B cell (primary cell): ENCODE measurements at regions not wholly inside any gene's neighbourhood (a gene's known extent, or its start where the extent isn't known, plus 50 kb on each side); places are given as distances from the start of the nearest gene placed in this dataset.

Experiments used
- ATAC-seq: fragments of 200-7000 bp; cut with Tn5 transposase; one replicate; pipeline ENCODE4 v1.10.0; 2021; ENCODE audit warnings: low read depth, mild to moderate bottlenecking, moderate number of reproducible peaks, moderate library complexity
- CTCF ChIA-PET: fragments of 350-600 bp; sonication (Branson Sonifier 250); formaldehyde crosslinking; loops from one replicate; lab custom pipeline; 2021; ENCODE audit warnings: antibody characterized with exemption, inconsistent platforms; lab: Charles Lee
- POLR2A ChIA-PET: fragments of 350-600 bp; sonication (Branson Sonifier 250); formaldehyde crosslinking; loops from one replicate; lab custom pipeline; 2021; ENCODE audit warnings: antibody characterized with exemption; lab: Charles Lee
- DNase-seq: peaks from one replicate; pipeline ENCODE4 v3.0.0; 2013
- H2AFZ ChIP-seq: 2 replicates; pipeline ENCODE4 v1.6.1; 2012; ENCODE audit warnings: mild to moderate bottlenecking, low read depth, low read length; ENCODE audit not compliant: insufficient read depth, poor library complexity, severe bottlenecking
- H3K27ac ChIP-seq, 2 donors: 1 replicate in 1 of 2; 2 replicates in 1 of 2; pipeline ENCODE4 v1.5.1; 2012 to 2013; ENCODE audit warnings: low read length in 2 of 2, mild to moderate bottlenecking in 2 of 2, moderate library complexity in 1 of 2
- H3K27me3 ChIP-seq, 4 experiments: fragments of 200-600 bp in 1 of 4; sonication (generic) in 1 of 4; replicated peaks in 1 of 4; 1 replicate in 2 of 4; 2 replicates in 2 of 4; pipeline versions ENCODE4 v1.6.1 to v1.7.0; 2013 to 2016; ENCODE audit warnings: low read length in 3 of 4, mild to moderate bottlenecking in 2 of 4, mixed read lengths in 1 of 4, moderate library complexity in 1 of 4; ENCODE audit not compliant: insufficient read depth in 4 of 4, control insufficient read depth in 3 of 4; ENCODE audit errors: control extremely low read depth in 1 of 4
- H3K36me3 ChIP-seq, 2 experiments: replicated peaks in 1 of 2; 1 replicate in 1 of 2; 2 replicates in 1 of 2; pipeline versions ENCODE4 v1.6.1 to v1.7.1; 2013; ENCODE audit warnings: low read length in 1 of 2; ENCODE audit not compliant: insufficient read depth in 2 of 2, control insufficient read depth in 1 of 2; ENCODE audit errors: control extremely low read depth in 1 of 2, extremely low read depth in 1 of 2
- H3K4me1 ChIP-seq, 2 donors: fragments of 200-600 bp in 1 of 2; sonication (generic) in 1 of 2; 1 replicate in 1 of 2; 2 replicates in 1 of 2; pipeline versions ENCODE4 v1.5.1 to v1.6.1; 2013 to 2017; ENCODE audit warnings: low read length in 2 of 2; ENCODE audit not compliant: control insufficient read depth in 2 of 2, insufficient read depth in 2 of 2
- H3K4me2 ChIP-seq: replicated peaks from 2 replicates; pipeline ENCODE3; 2012; ENCODE audit warnings: mild to moderate bottlenecking, low read depth, low read length; ENCODE audit not compliant: poor library complexity, severe bottlenecking
- H3K4me3 ChIP-seq, 5 experiments: fragments of 200-600 bp in 1 of 5; sonication (generic) in 1 of 5; 1 replicate in 3 of 5; 2 replicates in 2 of 5; pipeline versions ENCODE4 v1.5.1 to v1.7.0; 2011 to 2016; ENCODE audit warnings: low read length in 4 of 5, mild to moderate bottlenecking in 4 of 5, low read depth in 2 of 5, control low read depth in 1 of 5, moderate library complexity in 1 of 5; ENCODE audit not compliant: insufficient read depth in 1 of 5; ENCODE audit errors: control extremely low read depth in 1 of 5, extremely low read depth in 1 of 5
- H3K79me2 ChIP-seq: fragments of 200-600 bp; sonication (generic); one replicate; pipeline ENCODE4 v1.6.0; 2016; ENCODE audit warnings: low read length; ENCODE audit not compliant: control insufficient read depth, insufficient read depth
- H3K9ac ChIP-seq: fragments of 200-600 bp; sonication (generic); 2 replicates; pipeline ENCODE4 v1.6.1; 2017; ENCODE audit warnings: mild to moderate bottlenecking, low read length, moderate library complexity
- H3K9me3 ChIP-seq, 3 donors: one replicate each; pipeline versions ENCODE4 v1.6.1 to v1.7.1; 2013; ENCODE audit warnings: low read length in 2 of 3; ENCODE audit not compliant: control insufficient read depth in 2 of 3, insufficient read depth in 1 of 3; ENCODE audit errors: control extremely low read depth in 1 of 3
- H4K20me1 ChIP-seq: 2 replicates; pipeline ENCODE4 v1.6.0; 2012; ENCODE audit warnings: mild to moderate bottlenecking, low read length; ENCODE audit not compliant: insufficient read depth, control insufficient read depth, poor library complexity, severe bottlenecking
- H3K27ac Mint-ChIP-seq: one replicate; pipeline ENCODE4 v1.8.0; 2021; ENCODE audit warnings: mixed read lengths
- H3K27me3 Mint-ChIP-seq: one replicate; pipeline ENCODE4 v1.8.0; 2021; ENCODE audit warnings: mixed read lengths
- H3K4me1 Mint-ChIP-seq: one replicate; pipeline ENCODE4 v1.8.0; 2021; ENCODE audit warnings: mixed read lengths
- H3K4me3 Mint-ChIP-seq: one replicate; pipeline ENCODE4 v1.8.0; 2021; ENCODE audit warnings: mixed read lengths
- H3K9me3 Mint-ChIP-seq: one replicate; pipeline ENCODE4 v1.8.0; 2022; ENCODE audit warnings: mixed read lengths; ENCODE audit not compliant: insufficient read depth
- CTCF ChIP-seq: fragments of 200-600 bp; IDR thresholded peaks from one replicate; pipeline ENCODE4 v1.8.0; 2022; ENCODE audit warnings: antibody characterized with exemption, mild to moderate bottlenecking
- EZH2 ChIP-seq: IDR thresholded peaks from 2 replicates; pipeline ENCODE4 v1.6.1; 2012; ENCODE audit warnings: borderline replicate concordance, low read depth, mild to moderate bottlenecking, moderate library complexity, low read length; ENCODE audit not compliant: insufficient read depth, poor library complexity, severe bottlenecking
- WGBS: methylation state at CpG from one replicate; pipeline ENCODE4 v1.1.5; 2013; ENCODE audit warnings: missing lambda C conversion rate; ENCODE audit not compliant: insufficient coverage; 5-methylcytosine and 5-hydroxymethylcytosine counted together
- intact Hi-C: fragments of 100-400 bp; cut with micrococcal nuclease; formaldehyde crosslinking; loops from one replicate; pipeline ENCODE4 v1.10.0; 2022

GRCh38 chr2:41990245-41990644 is 57.6 kb upstream of the PKDCC start:
- Histone ChIP-seq H3K27me3 (peaks cover 0 to 10% (median 4%) of the 10 kb centered on the region in 4 experiments), H3K9ac (no peak overlapping the region), H3K4me3 (no peak overlapping the region), H3K36me3 (no peaks in the 10 kb centered on the region), H3K9me3 (peaks cover 0 to 7% (median 0%) of the 10 kb centered on the region in 3 donors), H3K27ac (no peak overlapping the region), H4K20me1 (no peaks in the 10 kb centered on the region), H3K4me2 (no peak overlapping the region), H3K4me1 (no peaks in the 10 kb centered on the region), H2AFZ (no peak overlapping the region), H3K79me2 (no peaks in the 10 kb centered on the region)
- ATAC-seq (no peak), DNase-seq (no peak)
- POLR2A ChIA-PET: no interaction called here
- intact Hi-C loops: no loop called here
- CTCF ChIA-PET: no interaction called here
- WGBS: no CpG with 5 or more reads among the region's 4 CpGs
- TF ChIP-seq EZH2: no peak
- no peak for TF ChIP-seq CTCF
- Mint-ChIP-seq H3K4me3 (no peak overlapping the region), H3K4me1 (no peaks in the 10 kb centered on the region), H3K27me3 (peaks cover 35% of the 10 kb centered on the region), H3K27ac (no peak overlapping the region), H3K9me3 (no peaks in the 10 kb centered on the region)

GRCh38 chr2:41990688-41991087 is 57.1 kb upstream of the PKDCC start:
- TF ChIP-seq EZH2: no peak
- no peak for TF ChIP-seq CTCF
- WGBS: 81% methylated on average over 2 of the region's 4 CpGs
- intact Hi-C loops: no loop called here
- H3K9me3 ChIP-seq: peaks cover 0 to 7% (median 0%) of the 10 kb centered on the region in 3 donors
- H3K36me3 ChIP-seq: no peaks in the 10 kb centered on the region
- peaks cover 0 to 10% (median 4%) of the 10 kb centered on the region in 4 experiments for H3K27me3 ChIP-seq
- no peak for ATAC-seq
- Mint-ChIP-seq H3K27ac (no peak overlapping the region), H3K27me3 (peaks cover 35% of the 10 kb centered on the region), H3K9me3 (no peaks in the 10 kb centered on the region), H3K4me3 (no peak overlapping the region), H3K4me1 (no peaks in the 10 kb centered on the region)
- no peak for DNase-seq
- ChIA-PET CTCF (no interaction called here), POLR2A (no interaction called here)
- H3K4me3 ChIP-seq: no peak overlapping the region
- H3K27ac ChIP-seq: no peak overlapping the region
- H3K9ac ChIP-seq: no peak overlapping the region
- H3K4me1 ChIP-seq: no peaks in the 10 kb centered on the region
- no peak overlapping the region for H2AFZ ChIP-seq
- no peak overlapping the region for H3K4me2 ChIP-seq
- H4K20me1 ChIP-seq: no peaks in the 10 kb centered on the region
- no peaks in the 10 kb centered on the region for H3K79me2 ChIP-seq
